B cell (primary cell): ENCODE measurements at regions not wholly inside any gene's neighbourhood (a gene's known extent, or its start where the extent isn't known, plus 50 kb on each side); places are given as distances from the start of the nearest gene placed in this dataset.

Experiments used
- ATAC-seq: fragments of 200-7000 bp; cut with Tn5 transposase; one replicate; pipeline ENCODE4 v1.10.0; 2021; ENCODE audit warnings: low read depth, mild to moderate bottlenecking, moderate number of reproducible peaks, moderate library complexity
- CTCF ChIA-PET: fragments of 350-600 bp; sonication (Branson Sonifier 250); formaldehyde crosslinking; loops from one replicate; lab custom pipeline; 2021; ENCODE audit warnings: antibody characterized with exemption, inconsistent platforms; lab: Charles Lee
- POLR2A ChIA-PET: fragments of 350-600 bp; sonication (Branson Sonifier 250); formaldehyde crosslinking; loops from one replicate; lab custom pipeline; 2021; ENCODE audit warnings: antibody characterized with exemption; lab: Charles Lee
- DNase-seq: peaks from one replicate; pipeline ENCODE4 v3.0.0; 2013
- H2AFZ ChIP-seq: 2 replicates; pipeline ENCODE4 v1.6.1; 2012; ENCODE audit warnings: mild to moderate bottlenecking, low read depth, low read length; ENCODE audit not compliant: insufficient read depth, poor library complexity, severe bottlenecking
- H3K27ac ChIP-seq, 2 donors: 1 replicate in 1 of 2; 2 replicates in 1 of 2; pipeline ENCODE4 v1.5.1; 2012 to 2013; ENCODE audit warnings: low read length in 2 of 2, mild to moderate bottlenecking in 2 of 2, moderate library complexity in 1 of 2
- H3K27me3 ChIP-seq, 4 experiments: fragments of 200-600 bp in 1 of 4; sonication (generic) in 1 of 4; replicated peaks in 1 of 4; 1 replicate in 2 of 4; 2 replicates in 2 of 4; pipeline versions ENCODE4 v1.6.1 to v1.7.0; 2013 to 2016; ENCODE audit warnings: low read length in 3 of 4, mild to moderate bottlenecking in 2 of 4, mixed read lengths in 1 of 4, moderate library complexity in 1 of 4; ENCODE audit not compliant: insufficient read depth in 4 of 4, control insufficient read depth in 3 of 4; ENCODE audit errors: control extremely low read depth in 1 of 4
- H3K36me3 ChIP-seq, 2 experiments: replicated peaks in 1 of 2; 1 replicate in 1 of 2; 2 replicates in 1 of 2; pipeline versions ENCODE4 v1.6.1 to v1.7.1; 2013; ENCODE audit warnings: low read length in 1 of 2; ENCODE audit not compliant: insufficient read depth in 2 of 2, control insufficient read depth in 1 of 2; ENCODE audit errors: control extremely low read depth in 1 of 2, extremely low read depth in 1 of 2
- H3K4me1 ChIP-seq, 2 donors: fragments of 200-600 bp in 1 of 2; sonication (generic) in 1 of 2; 1 replicate in 1 of 2; 2 replicates in 1 of 2; pipeline versions ENCODE4 v1.5.1 to v1.6.1; 2013 to 2017; ENCODE audit warnings: low read length in 2 of 2; ENCODE audit not compliant: control insufficient read depth in 2 of 2, insufficient read depth in 2 of 2
- H3K4me2 ChIP-seq: replicated peaks from 2 replicates; pipeline ENCODE3; 2012; ENCODE audit warnings: mild to moderate bottlenecking, low read depth, low read length; ENCODE audit not compliant: poor library complexity, severe bottlenecking
- H3K4me3 ChIP-seq, 5 experiments: fragments of 200-600 bp in 1 of 5; sonication (generic) in 1 of 5; 1 replicate in 3 of 5; 2 replicates in 2 of 5; pipeline versions ENCODE4 v1.5.1 to v1.7.0; 2011 to 2016; ENCODE audit warnings: low read length in 4 of 5, mild to moderate bottlenecking in 4 of 5, low read depth in 2 of 5, control low read depth in 1 of 5, moderate library complexity in 1 of 5; ENCODE audit not compliant: insufficient read depth in 1 of 5; ENCODE audit errors: control extremely low read depth in 1 of 5, extremely low read depth in 1 of 5
- H3K79me2 ChIP-seq: fragments of 200-600 bp; sonication (generic); one replicate; pipeline ENCODE4 v1.6.0; 2016; ENCODE audit warnings: low read length; ENCODE audit not compliant: control insufficient read depth, insufficient read depth
- H3K9ac ChIP-seq: fragments of 200-600 bp; sonication (generic); 2 replicates; pipeline ENCODE4 v1.6.1; 2017; ENCODE audit warnings: mild to moderate bottlenecking, low read length, moderate library complexity
- H3K9me3 ChIP-seq, 3 donors: one replicate each; pipeline versions ENCODE4 v1.6.1 to v1.7.1; 2013; ENCODE audit warnings: low read length in 2 of 3; ENCODE audit not compliant: control insufficient read depth in 2 of 3, insufficient read depth in 1 of 3; ENCODE audit errors: control extremely low read depth in 1 of 3
- H4K20me1 ChIP-seq: 2 replicates; pipeline ENCODE4 v1.6.0; 2012; ENCODE audit warnings: mild to moderate bottlenecking, low read length; ENCODE audit not compliant: insufficient read depth, control insufficient read depth, poor library complexity, severe bottlenecking
- H3K27ac Mint-ChIP-seq: one replicate; pipeline ENCODE4 v1.8.0; 2021; ENCODE audit warnings: mixed read lengths
- H3K27me3 Mint-ChIP-seq: one replicate; pipeline ENCODE4 v1.8.0; 2021; ENCODE audit warnings: mixed read lengths
- H3K4me1 Mint-ChIP-seq: one replicate; pipeline ENCODE4 v1.8.0; 2021; ENCODE audit warnings: mixed read lengths
- H3K4me3 Mint-ChIP-seq: one replicate; pipeline ENCODE4 v1.8.0; 2021; ENCODE audit warnings: mixed read lengths
- H3K9me3 Mint-ChIP-seq: one replicate; pipeline ENCODE4 v1.8.0; 2022; ENCODE audit warnings: mixed read lengths; ENCODE audit not compliant: insufficient read depth
- CTCF ChIP-seq: fragments of 200-600 bp; IDR thresholded peaks from one replicate; pipeline ENCODE4 v1.8.0; 2022; ENCODE audit warnings: antibody characterized with exemption, mild to moderate bottlenecking
- EZH2 ChIP-seq: IDR thresholded peaks from 2 replicates; pipeline ENCODE4 v1.6.1; 2012; ENCODE audit warnings: borderline replicate concordance, low read depth, mild to moderate bottlenecking, moderate library complexity, low read length; ENCODE audit not compliant: insufficient read depth, poor library complexity, severe bottlenecking
- WGBS: methylation state at CpG from one replicate; pipeline ENCODE4 v1.1.5; 2013; ENCODE audit warnings: missing lambda C conversion rate; ENCODE audit not compliant: insufficient coverage; 5-methylcytosine and 5-hydroxymethylcytosine counted together
- intact Hi-C: fragments of 100-400 bp; cut with micrococcal nuclease; formaldehyde crosslinking; loops from one replicate; pipeline ENCODE4 v1.10.0; 2022

DNA sequence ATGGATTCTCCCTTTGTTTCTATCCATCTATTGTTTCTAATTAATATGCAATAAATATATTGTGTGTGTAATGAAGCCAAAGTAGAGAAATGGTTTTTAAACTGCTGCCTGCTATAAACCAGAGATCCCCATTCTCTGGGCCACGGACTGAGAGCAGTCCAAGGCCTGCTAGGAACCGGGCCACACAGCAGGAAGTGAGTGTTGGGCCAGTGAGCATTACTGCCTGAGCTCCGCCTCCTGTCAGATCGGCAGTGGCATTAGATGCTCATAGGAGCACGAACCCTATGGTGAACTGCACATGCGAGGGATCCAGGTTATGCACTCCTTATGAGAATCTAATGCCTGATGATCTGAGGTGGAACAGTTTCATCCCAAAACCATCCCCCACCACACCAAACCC, 85.2 kb upstream of the POMGNT2 start:
- CTCF ChIA-PET: no interaction called here
- TF ChIP-seq CTCF (no peak), EZH2 (no peak)
- Histone ChIP-seq H3K9me3 (no peaks in the 10 kb centered on the region), H2AFZ (no peak overlapping the region), H3K9ac (no peak overlapping the region), H3K4me2 (no peak overlapping the region), H3K4me1 (no peaks in the 10 kb centered on the region), H4K20me1 (no peaks in the 10 kb centered on the region), H3K4me3 (no peak overlapping the region), H3K27ac (no peak overlapping the region), H3K36me3 (no peaks in the 10 kb centered on the region), H3K79me2 (no peaks in the 10 kb centered on the region), H3K27me3 (no peaks in the 10 kb centered on the region)
- DNase-seq (no peak), ATAC-seq (no peak)
- WGBS: 81% methylated on average over 5 of the region's 6 CpGs
- Mint-ChIP-seq H3K27me3 (peaks cover 30% of the 10 kb centered on the region), H3K9me3 (no peaks in the 10 kb centered on the region), H3K4me3 (no peak overlapping the region), H3K4me1 (no peaks in the 10 kb centered on the region), H3K27ac (no peak overlapping the region)
- intact Hi-C loops: no loop called here
- POLR2A ChIA-PET: no interaction called here

GRCh38 chr3:43190670-43191069, 84.8 kb upstream of the POMGNT2 start:
- Mint-ChIP-seq H3K4me3 (no peak overlapping the region), H3K9me3 (no peaks in the 10 kb centered on the region), H3K4me1 (no peaks in the 10 kb centered on the region), H3K27me3 (peaks cover 25% of the 10 kb centered on the region), H3K27ac (no peak overlapping the region)
- Histone ChIP-seq H3K27ac (no peak overlapping the region), H3K36me3 (no peaks in the 10 kb centered on the region), H3K27me3 (no peaks in the 10 kb centered on the region), H3K9ac (no peak overlapping the region), H3K4me3 (no peak overlapping the region), H3K9me3 (no peaks in the 10 kb centered on the region), H2AFZ (no peak overlapping the region), H3K4me1 (no peaks in the 10 kb centered on the region), H3K4me2 (no peak overlapping the region), H3K79me2 (no peaks in the 10 kb centered on the region), H4K20me1 (no peaks in the 10 kb centered on the region)
- ATAC-seq (no peak), DNase-seq (no peak)
- no CpG with 5 or more reads among the region's 5 CpGs for WGBS
- TF ChIP-seq CTCF (no peak), EZH2 (no peak)
- POLR2A ChIA-PET: no interaction called here
- intact Hi-C loops: no loop called here
- CTCF ChIA-PET: no interaction called here
